ENCODE measurements at regions not wholly inside any gene's neighbourhood (a gene's known extent, or its start where the extent isn't known, plus 50 kb on each side); places are given as distances from the start of the nearest gene placed in this dataset.

GRCh38 chr14:104355101-104356019 is 217.0 kb downstream of the KIF26A start (continued):
- TF ChIP-seq, protein P1, sequence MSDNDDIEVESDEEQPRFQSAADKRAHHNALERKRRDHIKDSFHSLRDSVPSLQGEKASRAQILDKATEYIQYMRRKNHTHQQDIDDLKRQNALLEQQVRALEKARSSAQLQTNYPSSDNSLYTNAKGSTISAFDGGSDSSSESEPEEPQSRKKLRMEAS (IDR thresholded peaks at IDR 0.05): no peak
- TF ChIP-seq ZBTB33 (IDR thresholded peaks at IDR 0.05; ENCODE audit: extremely low read depth, insufficient replicate concordance, low read length): no peak

GRCh38 chr14:104356020-104356737 is 217.8 kb downstream of the KIF26A start:
- H3K9me2 ChIP-seq (ENCODE audit: insufficient read depth): no peaks in the 10 kb centered on the region
- H3K4me2 ChIP-seq (ENCODE audit: low read length): no peak overlapping the region
- CTCF ChIA-PET: interaction anchor here (0.8 kb wide), 1 partner anchor 14 kb away, joined by 3 read pairs; no protein-coding TSS in a partner anchor
- RAD21 ChIA-PET (ENCODE audit: low non-redundant PET in 1 of 2, low total read pairs in 2 of 2, uncharacterized antibody in 2 of 2, unreplicated experiment in 2 of 2): no interaction called here
- H3K27ac ChIP-seq (ENCODE audit: low read depth, low read length): no peak overlapping the region
- intact Hi-C loops (cut with micrococcal nuclease): no loop called here
- H3K79me2 ChIP-seq (ENCODE audit: insufficient read depth, low read length): no peaks in the 10 kb centered on the region
- POLR2A ChIA-PET: no interaction called here
- H3K9me3 ChIP-seq (ENCODE audit: control insufficient read depth in 1 of 2, insufficient read depth in 1 of 2, low read depth in 1 of 2, low read length in 2 of 2): no peaks in the 10 kb centered on the region
- H3K9ac ChIP-seq (ENCODE audit: low read length): no peak overlapping the region
- DNase-seq (ENCODE audit: low read depth, low spot score) (no peak), ATAC-seq (no peak)
- H3K27me3 ChIP-seq (ENCODE audit: insufficient read depth, low read length): no peaks in the 10 kb centered on the region
- H4K20me1 ChIP-seq (ENCODE audit: insufficient read depth): no peaks in the 10 kb centered on the region
- no TSS peak for BruUV-seq (replicated peaks)
- no peak overlapping the region for H3K4me3 ChIP-seq (replicated peaks in 1 of 2; ENCODE audit: low read depth in 1 of 2, low read length in 2 of 2)
- no peak overlapping the region for H2AFZ ChIP-seq (ENCODE audit: low read depth, low read length, poor library complexity, severe bottlenecking)
- H3K4me1 ChIP-seq (ENCODE audit: control insufficient read depth in 1 of 2, insufficient read depth in 2 of 2, low read length in 2 of 2): no peaks in the 10 kb centered on the region
- TF ChIP-seq, protein P2, sequence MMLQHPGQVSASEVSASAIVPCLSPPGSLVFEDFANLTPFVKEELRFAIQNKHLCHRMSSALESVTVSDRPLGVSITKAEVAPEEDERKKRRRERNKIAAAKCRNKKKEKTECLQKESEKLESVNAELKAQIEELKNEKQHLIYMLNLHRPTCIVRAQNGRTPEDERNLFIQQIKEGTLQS (IDR thresholded peaks at IDR 0.05): no peak
- TF ChIP-seq EZH2phosphoT487 (IDR thresholded peaks at IDR 0.05; ENCODE audit: borderline replicate concordance) (no peak), CEBPB (IDR thresholded peaks at IDR 0.05; ENCODE audit: low read depth) (no peak), ZBTB33 (IDR thresholded peaks at IDR 0.05; ENCODE audit: extremely low read depth, insufficient replicate concordance, low read length) (no peak), FOSL1 (IDR thresholded peaks at IDR 0.05; ENCODE audit: low read depth) (no peak), ZNF274 (IDR thresholded peaks at IDR 0.05; ENCODE audit: low read depth, low read length) (no peak), POLR2A (IDR thresholded peaks at IDR 0.05; ENCODE audit: borderline replicate concordance, extremely low read depth, insufficient read depth, insufficient read length) (no peak)
- TF ChIP-seq, protein P3, sequence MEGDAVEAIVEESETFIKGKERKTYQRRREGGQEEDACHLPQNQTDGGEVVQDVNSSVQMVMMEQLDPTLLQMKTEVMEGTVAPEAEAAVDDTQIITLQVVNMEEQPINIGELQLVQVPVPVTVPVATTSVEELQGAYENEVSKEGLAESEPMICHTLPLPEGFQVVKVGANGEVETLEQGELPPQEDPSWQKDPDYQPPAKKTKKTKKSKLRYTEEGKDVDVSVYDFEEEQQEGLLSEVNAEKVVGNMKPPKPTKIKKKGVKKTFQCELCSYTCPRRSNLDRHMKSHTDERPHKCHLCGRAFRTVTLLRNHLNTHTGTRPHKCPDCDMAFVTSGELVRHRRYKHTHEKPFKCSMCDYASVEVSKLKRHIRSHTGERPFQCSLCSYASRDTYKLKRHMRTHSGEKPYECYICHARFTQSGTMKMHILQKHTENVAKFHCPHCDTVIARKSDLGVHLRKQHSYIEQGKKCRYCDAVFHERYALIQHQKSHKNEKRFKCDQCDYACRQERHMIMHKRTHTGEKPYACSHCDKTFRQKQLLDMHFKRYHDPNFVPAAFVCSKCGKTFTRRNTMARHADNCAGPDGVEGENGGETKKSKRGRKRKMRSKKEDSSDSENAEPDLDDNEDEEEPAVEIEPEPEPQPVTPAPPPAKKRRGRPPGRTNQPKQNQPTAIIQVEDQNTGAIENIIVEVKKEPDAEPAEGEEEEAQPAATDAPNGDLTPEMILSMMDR (IDR thresholded peaks at IDR 0.05 in 2 of 3, conservative IDR thresholded peaks at IDR 0.05 in 1 of 3; ENCODE audit: borderline replicate concordance in 1 of 3, insufficient read depth in 1 of 3, low read depth in 2 of 3, low read length in 2 of 3): no peak
- H3K36me3 ChIP-seq (ENCODE audit: control insufficient read depth in 1 of 2, insufficient read depth in 2 of 2, low read length in 2 of 2): no peaks in the 10 kb centered on the region
